Lower leg skin (tissue), 3 donors: ENCODE measurements at regions not wholly inside any gene's neighbourhood (a gene's known extent, or its start where the extent isn't known, plus 50 kb on each side); places are given as distances from the start of the nearest gene placed in this dataset.

Experiments used
- POLR2A ChIP-seq, 2 donors: fragments of 450-650 bp; IDR thresholded peaks; one replicate each; pipeline ENCODE4 v1.6.1; 2016 to 2017; ENCODE audit warnings: antibody characterized with exemption in 2 of 2, mild to moderate bottlenecking in 1 of 2, moderate library complexity in 1 of 2
- TF ChIP-seq, protein P1 (sequence below), 3 donors: fragments of 450-650 bp; IDR thresholded peaks; one replicate each; pipeline ENCODE4 v1.5.1; 2016; ENCODE audit warnings: antibody characterized with exemption in 3 of 3, mild to moderate bottlenecking in 3 of 3, moderate library complexity in 2 of 3

DNA sequence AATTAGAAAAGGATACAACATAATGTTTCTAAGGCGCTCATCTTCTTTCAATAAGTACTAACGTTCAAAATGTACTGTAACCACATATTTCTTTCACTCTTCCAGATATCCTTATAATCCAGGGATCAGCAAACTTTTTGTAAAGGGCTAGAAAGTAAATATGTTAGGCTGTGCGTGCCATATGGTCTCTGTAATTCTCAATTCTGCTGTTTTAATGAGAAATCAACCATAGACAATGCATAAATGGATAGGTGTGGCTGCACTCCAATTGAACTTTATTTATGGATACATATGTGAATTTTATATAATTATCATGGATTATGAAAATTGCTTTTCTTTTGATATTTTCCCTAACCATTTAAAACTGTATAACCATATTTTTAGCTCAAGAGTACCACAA lies 459.4 kb downstream of the EPHA4 start:
- TF ChIP-seq, protein P1, sequence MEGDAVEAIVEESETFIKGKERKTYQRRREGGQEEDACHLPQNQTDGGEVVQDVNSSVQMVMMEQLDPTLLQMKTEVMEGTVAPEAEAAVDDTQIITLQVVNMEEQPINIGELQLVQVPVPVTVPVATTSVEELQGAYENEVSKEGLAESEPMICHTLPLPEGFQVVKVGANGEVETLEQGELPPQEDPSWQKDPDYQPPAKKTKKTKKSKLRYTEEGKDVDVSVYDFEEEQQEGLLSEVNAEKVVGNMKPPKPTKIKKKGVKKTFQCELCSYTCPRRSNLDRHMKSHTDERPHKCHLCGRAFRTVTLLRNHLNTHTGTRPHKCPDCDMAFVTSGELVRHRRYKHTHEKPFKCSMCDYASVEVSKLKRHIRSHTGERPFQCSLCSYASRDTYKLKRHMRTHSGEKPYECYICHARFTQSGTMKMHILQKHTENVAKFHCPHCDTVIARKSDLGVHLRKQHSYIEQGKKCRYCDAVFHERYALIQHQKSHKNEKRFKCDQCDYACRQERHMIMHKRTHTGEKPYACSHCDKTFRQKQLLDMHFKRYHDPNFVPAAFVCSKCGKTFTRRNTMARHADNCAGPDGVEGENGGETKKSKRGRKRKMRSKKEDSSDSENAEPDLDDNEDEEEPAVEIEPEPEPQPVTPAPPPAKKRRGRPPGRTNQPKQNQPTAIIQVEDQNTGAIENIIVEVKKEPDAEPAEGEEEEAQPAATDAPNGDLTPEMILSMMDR (IDR thresholded peaks at IDR 0.05) = no peak
- TF ChIP-seq POLR2A (IDR thresholded peaks at IDR 0.05) = no peak
